ENCODE measurements at regions not wholly inside any gene's neighbourhood (a gene's known extent, or its start where the extent isn't known, plus 50 kb on each side); places are given as distances from the start of the nearest gene placed in this dataset.

- TF ChIP-seq POLR2A (conservative IDR thresholded peaks at IDR 0.05) (no peak), CHD4 (IDR thresholded peaks at IDR 0.05; ENCODE audit: insufficient read depth, insufficient replicate concordance, low read depth, low read length, poor library complexity, severe bottlenecking) (no peak), KAT7 (CRISPR knock-in tag; IDR thresholded peaks at IDR 0.05; ENCODE audit: borderline replicate concordance) (no peak), E2F8 (IDR thresholded peaks at IDR 0.05; ENCODE audit: low read depth, partially characterized antibody) (no peak), CTCF (IDR thresholded peaks at IDR 0.05 in 2 of 3, conservative IDR thresholded peaks at IDR 0.05 in 1 of 3; ENCODE audit: insufficient read depth in 2 of 3, low read depth in 1 of 3, low read length in 3 of 3) (no peak), HNRNPUL1 (IDR thresholded peaks at IDR 0.05; ENCODE audit: low read length) (no peak), NR2C1 (IDR thresholded peaks at IDR 0.05) (no peak), NR2C1 (tag; IDR thresholded peaks at IDR 0.05) (no peak), MYNN (IDR thresholded peaks at IDR 0.05) (no peak), MYNN (CRISPR knock-in tag; IDR thresholded peaks at IDR 0.05) (no peak), FOXK2 (conservative IDR thresholded peaks at IDR 0.05 in 1 of 2, IDR thresholded peaks at IDR 0.05 in 1 of 2; ENCODE audit: low read depth in 2 of 2) (no peak), THRB (CRISPR knock-in tag; conservative IDR thresholded peaks at IDR 0.05) (no peak), SAFB2 (IDR thresholded peaks at IDR 0.05; ENCODE audit: borderline replicate concordance, low read depth, low read length, severe bottlenecking) (no peak)
Measured at GRCh38 chr7:116340201-116340847, 130.0 kb downstream of the TES start.

All from K562 (cell line).